ENCODE measurements at regions not wholly inside any gene's neighbourhood (a gene's known extent, or its start where the extent isn't known, plus 50 kb on each side); places are given as distances from the start of the nearest gene placed in this dataset.

DNA sequence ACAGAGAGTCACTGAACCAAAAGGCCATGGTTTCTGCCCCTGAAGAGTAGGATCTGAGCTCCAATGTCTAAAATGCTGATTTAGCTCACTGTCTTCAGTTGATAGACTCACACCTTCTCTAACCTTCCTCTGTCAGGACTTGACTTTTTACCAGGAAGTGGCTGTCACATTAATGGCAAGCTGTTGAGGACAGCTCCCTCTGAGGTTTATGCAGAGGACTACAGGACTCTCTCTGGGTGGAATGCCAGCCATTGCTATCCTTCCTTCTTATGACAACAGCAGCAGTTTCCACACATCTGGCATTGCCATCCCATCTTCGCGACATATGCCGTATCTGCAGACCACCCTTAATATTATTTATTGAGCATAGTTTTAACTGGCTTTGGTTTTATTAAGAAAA lies 103.8 kb upstream of the PRICKLE2 start:
- in situ Hi-C loops (cut with MboI; ENCODE audit: low sequenced_read_pairs, unreplicated experiment) = no loop called here
- TF ChIP-seq, protein P1, sequence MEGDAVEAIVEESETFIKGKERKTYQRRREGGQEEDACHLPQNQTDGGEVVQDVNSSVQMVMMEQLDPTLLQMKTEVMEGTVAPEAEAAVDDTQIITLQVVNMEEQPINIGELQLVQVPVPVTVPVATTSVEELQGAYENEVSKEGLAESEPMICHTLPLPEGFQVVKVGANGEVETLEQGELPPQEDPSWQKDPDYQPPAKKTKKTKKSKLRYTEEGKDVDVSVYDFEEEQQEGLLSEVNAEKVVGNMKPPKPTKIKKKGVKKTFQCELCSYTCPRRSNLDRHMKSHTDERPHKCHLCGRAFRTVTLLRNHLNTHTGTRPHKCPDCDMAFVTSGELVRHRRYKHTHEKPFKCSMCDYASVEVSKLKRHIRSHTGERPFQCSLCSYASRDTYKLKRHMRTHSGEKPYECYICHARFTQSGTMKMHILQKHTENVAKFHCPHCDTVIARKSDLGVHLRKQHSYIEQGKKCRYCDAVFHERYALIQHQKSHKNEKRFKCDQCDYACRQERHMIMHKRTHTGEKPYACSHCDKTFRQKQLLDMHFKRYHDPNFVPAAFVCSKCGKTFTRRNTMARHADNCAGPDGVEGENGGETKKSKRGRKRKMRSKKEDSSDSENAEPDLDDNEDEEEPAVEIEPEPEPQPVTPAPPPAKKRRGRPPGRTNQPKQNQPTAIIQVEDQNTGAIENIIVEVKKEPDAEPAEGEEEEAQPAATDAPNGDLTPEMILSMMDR (IDR thresholded peaks at IDR 0.05; ENCODE audit: borderline replicate concordance, control extremely low read depth, extremely low read depth, insufficient read depth, missing control alignments) = no peak
- DNase-seq (ENCODE audit: low spot score) = no peak

GRCh38 chr3:64327100-64327804 lies 102.0 kb upstream of the PRICKLE2 start:
- TF ChIP-seq, protein P1 (IDR thresholded peaks at IDR 0.05; ENCODE audit: borderline replicate concordance, control extremely low read depth, extremely low read depth, insufficient read depth, missing control alignments) = no peak
- no peak for DNase-seq (ENCODE audit: low spot score)
- in situ Hi-C loops (cut with MboI; ENCODE audit: low sequenced_read_pairs, unreplicated experiment) = no loop called here

GRCh38 chr3:64321747-64322146 lies 96.5 kb upstream of the PRICKLE2 start:
- TF ChIP-seq, protein P1 (IDR thresholded peaks at IDR 0.05; ENCODE audit: borderline replicate concordance, control extremely low read depth, extremely low read depth, insufficient read depth, missing control alignments) = no peak
- in situ Hi-C loops (cut with MboI; ENCODE audit: low sequenced_read_pairs, unreplicated experiment) = no loop called here
- DNase-seq (ENCODE audit: low spot score) = no peak

- TF ChIP-seq, protein P1 (IDR thresholded peaks at IDR 0.05; ENCODE audit: borderline replicate concordance, control extremely low read depth, extremely low read depth, insufficient read depth, missing control alignments) = no peak
- in situ Hi-C loops (cut with MboI; ENCODE audit: low sequenced_read_pairs, unreplicated experiment) = no loop called here
- DNase-seq (ENCODE audit: low spot score) = no peak
Measured at GRCh38 chr3:64319391-64319790, 94.1 kb upstream of the PRICKLE2 start.

- in situ Hi-C loops (cut with MboI; ENCODE audit: low sequenced_read_pairs, unreplicated experiment) = no loop called here
- no peak for DNase-seq (ENCODE audit: low spot score)
- TF ChIP-seq, protein P1 (IDR thresholded peaks at IDR 0.05; ENCODE audit: borderline replicate concordance, control extremely low read depth, extremely low read depth, insufficient read depth, missing control alignments) = no peak
Measured at GRCh38 chr3:64318668-64319271, 93.5 kb upstream of the PRICKLE2 start.

- no peak for DNase-seq (ENCODE audit: low spot score)
- in situ Hi-C loops (cut with MboI; ENCODE audit: low sequenced_read_pairs, unreplicated experiment) = no loop called here
- TF ChIP-seq, protein P1 (IDR thresholded peaks at IDR 0.05; ENCODE audit: borderline replicate concordance, control extremely low read depth, extremely low read depth, insufficient read depth, missing control alignments) = no peak
Measured at GRCh38 chr3:64318001-64318400, 92.7 kb upstream of the PRICKLE2 start.

All from GM13976 (cell line).